Gastroesophageal sphincter (tissue), 4 donors: ENCODE measurements at regions not wholly inside any gene's neighbourhood (a gene's known extent, or its start where the extent isn't known, plus 50 kb on each side); places are given as distances from the start of the nearest gene placed in this dataset.
"Not testable (repeated sequence)": the region's sequence is repeated elsewhere in the genome, so short reads cannot be mapped to it uniquely, and the experiment has no call there.

Source experiments
- ATAC-seq: fragments of 150-250 bp; one replicate; pipeline ENCODE4 v1.9.1; 2016; ENCODE audit warnings: mild to moderate bottlenecking, moderate library complexity
- H3K27ac ChIP-seq, 4 donors: fragments of 200-600 bp; sonication (generic) in 3 of 4; 1 replicate in 3 of 4; 2 replicates in 1 of 4; pipeline ENCODE4 v1.5.1; 2016 to 2019
- H3K27me3 ChIP-seq: fragments of 200-600 bp; sonication (generic); one replicate; pipeline ENCODE4 v1.5.1; 2019
- H3K36me3 ChIP-seq, 2 donors: fragments of 200-600 bp; sonication (generic); one replicate each; pipeline ENCODE4 v1.5.1; 2019; ENCODE audit warnings: control low read depth in 1 of 2
- H3K4me1 ChIP-seq, 3 donors: fragments of 200-600 bp; sonication (generic); 1 replicate in 2 of 3; 2 replicates in 1 of 3; pipeline ENCODE4 v1.5.1; 2016 to 2019; ENCODE audit warnings: control low read depth in 2 of 3
- H3K4me3 ChIP-seq, 2 donors: fragments of 200-600 bp; sonication (generic); one replicate each; pipeline ENCODE4 v1.5.1; 2019; ENCODE audit warnings: mild to moderate bottlenecking in 1 of 2, moderate library complexity in 1 of 2
- H3K9me3 ChIP-seq, 3 donors: fragments of 200-600 bp; sonication (generic); one replicate each; pipeline ENCODE4 v1.5.1; 2017 to 2019; ENCODE audit warnings: control low read depth in 2 of 3
- CTCF ChIP-seq, 4 experiments: fragments of 200-600 bp in 2 of 4; fragments of 450-650 bp in 2 of 4; sonication (generic) in 1 of 4; IDR thresholded peaks; one replicate each; pipeline ENCODE4 v1.5.1; 2017 to 2019; ENCODE audit warnings: antibody characterized with exemption in 4 of 4, mild to moderate bottlenecking in 2 of 4, moderate library complexity in 2 of 4
- EP300 ChIP-seq: sonication (generic); formaldehyde crosslinking; IDR thresholded peaks from one replicate; pipeline ENCODE4 v1.6.1; 2017; ENCODE audit warnings: antibody characterized with exemption, mild to moderate bottlenecking
- POLR2A ChIP-seq, 2 donors: fragments of 450-650 bp; IDR thresholded peaks; one replicate each; pipeline ENCODE4 v1.6.1; 2017; ENCODE audit warnings: antibody characterized with exemption in 2 of 2, mild to moderate bottlenecking in 2 of 2, moderate library complexity in 1 of 2
- POLR2AphosphoS5 ChIP-seq: sonication (generic); formaldehyde crosslinking; IDR thresholded peaks from one replicate; pipeline ENCODE4 v1.6.1; 2017; ENCODE audit warnings: antibody characterized with exemption
- WGBS, 2 donors: methylation state at CpG; one replicate each; pipeline ENCODE4 v1.1.5; 2018; ENCODE audit warnings: low coverage in 1 of 2; 5-methylcytosine and 5-hydroxymethylcytosine counted together

GRCh38 chr22:35175392-35175791 lies 81.9 kb upstream of the HMGXB4 start:
- TF ChIP-seq POLR2AphosphoS5 = no peak
- TF ChIP-seq EP300 = no peak
- no peak for TF ChIP-seq POLR2A (IDR thresholded peaks at IDR 0.05)
- TF ChIP-seq CTCF (IDR thresholded peaks at IDR 0.05) = no peak
- peaks cover 54% of the 10 kb centered on the region for H3K27me3 ChIP-seq
- no peaks in the 10 kb centered on the region for H3K4me1 ChIP-seq
- no peak overlapping the region for H3K4me3 ChIP-seq
- peaks cover 0 to 12% (median 0%) of the 10 kb centered on the region in 3 donors for H3K9me3 ChIP-seq
- no peak for ATAC-seq
- 100% methylated on average over 1 of the region's 2 CpGs for WGBS, 2 donors
- no peaks in the 10 kb centered on the region for H3K36me3 ChIP-seq
- H3K27ac ChIP-seq = no peak overlapping the region

DNA sequence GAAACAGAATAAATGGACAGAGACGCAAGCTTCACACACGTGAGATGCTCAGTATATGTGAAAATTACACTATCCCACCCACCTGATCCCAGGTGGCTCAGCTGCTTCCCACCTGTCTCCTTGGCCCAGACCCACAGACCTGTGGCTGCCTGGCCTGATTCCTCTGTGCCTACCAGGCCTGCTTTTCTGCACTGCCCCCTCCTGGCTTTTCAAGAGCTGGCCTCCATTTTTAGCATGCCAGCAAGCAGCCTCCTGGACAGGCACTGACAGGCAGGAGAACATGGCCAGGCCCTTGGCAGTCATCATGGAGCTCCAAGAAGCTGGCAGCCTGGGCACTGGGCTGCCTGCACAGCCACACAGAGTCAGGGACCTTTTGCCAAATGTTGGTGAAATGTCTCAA lies 79.5 kb upstream of the HMGXB4 start:
- H3K27ac ChIP-seq = no peak overlapping the region
- TF ChIP-seq POLR2AphosphoS5 (no peak), CTCF (IDR thresholded peaks at IDR 0.05) (no peak), POLR2A (IDR thresholded peaks at IDR 0.05) (no peak), EP300 (no peak)
- ATAC-seq = no peak
- 81% methylated on average over 2 of the region's 2 CpGs; no CpG with 5 or more reads in 1 of the 2 donors for WGBS, 2 donors
- peaks cover 0 to 12% (median 0%) of the 10 kb centered on the region in 3 donors for H3K9me3 ChIP-seq
- peaks cover 33% of the 10 kb centered on the region for H3K27me3 ChIP-seq
- H3K4me1 ChIP-seq = no peaks in the 10 kb centered on the region
- no peak overlapping the region for H3K4me3 ChIP-seq
- H3K36me3 ChIP-seq = no peaks in the 10 kb centered on the region

- peaks cover 27% of the 10 kb centered on the region for H3K27me3 ChIP-seq
- WGBS, 2 donors = 93 to 96% methylated on average over 2 to 5 of the region's 10 CpGs
Observed at GRCh38 chr22:35178446-35178845, 78.8 kb upstream of the HMGXB4 start.

DNA sequence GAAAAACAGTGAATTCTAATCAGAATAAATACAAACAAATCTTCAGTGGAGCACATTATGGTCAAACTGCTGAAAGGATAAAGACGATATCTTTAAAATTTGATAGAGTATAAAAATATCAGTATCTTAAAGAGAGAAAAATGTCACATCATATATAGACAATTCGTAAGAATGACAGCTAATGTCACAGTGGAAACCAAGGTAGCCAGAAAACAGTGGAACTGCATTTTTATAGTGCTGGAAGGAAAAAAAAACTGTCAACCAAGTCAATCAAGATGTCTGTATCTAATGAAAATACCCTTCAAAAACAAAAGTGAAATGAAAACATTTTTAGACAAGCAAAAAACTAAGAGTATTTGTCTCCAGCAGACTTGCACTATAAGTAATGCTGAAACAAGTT lies 73.4 kb upstream of the HMGXB4 start:
- TF ChIP-seq POLR2A (IDR thresholded peaks at IDR 0.05) (no peak), EP300 (no peak), POLR2AphosphoS5 (no peak), CTCF (IDR thresholded peaks at IDR 0.05) (no peak)

More at GRCh38 chr22:35178446-35178845, 78.8 kb upstream of the HMGXB4 start:
- Histone ChIP-seq H3K4me1 (no peaks in the 10 kb centered on the region), H3K4me3 (no peak overlapping the region), H3K9me3 (peaks cover 0 to 12% (median 0%) of the 10 kb centered on the region in 3 donors), H3K36me3 (no peaks in the 10 kb centered on the region), H3K27ac (no peak overlapping the region)
- ATAC-seq = no peak
- TF ChIP-seq EP300 (no peak), CTCF (IDR thresholded peaks at IDR 0.05) (no peak), POLR2A (IDR thresholded peaks at IDR 0.05) (no peak), POLR2AphosphoS5 (no peak)

GRCh38 chr22:35186492-35186891 lies 70.8 kb upstream of the HMGXB4 start:
- no peak overlapping the region for H3K27ac ChIP-seq
- H3K36me3 ChIP-seq = no peaks in the 10 kb centered on the region
- H3K9me3 ChIP-seq = peaks cover 0 to 50% (median 1%) of the 10 kb centered on the region in 3 donors
- no peaks in the 10 kb centered on the region for H3K27me3 ChIP-seq
- H3K4me3 ChIP-seq = no peak overlapping the region
- ATAC-seq = no peak
- 62 to 100% methylated on average over 1 of the region's 1 CpG for WGBS, 2 donors
- TF ChIP-seq POLR2A (IDR thresholded peaks at IDR 0.05) (no peak), EP300 (no peak), POLR2AphosphoS5 (no peak), CTCF (IDR thresholded peaks at IDR 0.05) (no peak)
- no peaks in the 10 kb centered on the region for H3K4me1 ChIP-seq

More for the DNA sequence above, 73.4 kb upstream of the HMGXB4 start:
- 41 to 55% methylated on average over 2 of the region's 2 CpGs for WGBS, 2 donors
- no peak overlapping the region for H3K27ac ChIP-seq
- H3K4me3 ChIP-seq = no peak overlapping the region
- no peaks in the 10 kb centered on the region for H3K4me1 ChIP-seq
- peaks cover 0 to 27% (median 1%) of the 10 kb centered on the region in 3 donors for H3K9me3 ChIP-seq
- no peaks in the 10 kb centered on the region for H3K27me3 ChIP-seq
- ATAC-seq = no peak
- no peaks in the 10 kb centered on the region for H3K36me3 ChIP-seq

GRCh38 chr22:35188930-35189329 lies 68.4 kb upstream of the HMGXB4 start:
- H3K4me1 ChIP-seq, ATAC-seq, H3K27me3 ChIP-seq, H3K27ac ChIP-seq, H3K4me3 ChIP-seq, H3K36me3 ChIP-seq: not testable (repeated sequence)
- WGBS, 2 donors = 57% methylated on average over 1 of the region's 1 CpG; no CpG with 5 or more reads in 1 of the 2 donors
- peaks cover 0 to 50% (median 1%) of the 10 kb centered on the region in 3 donors for H3K9me3 ChIP-seq
